Smooth muscle cell (in vitro differentiated cells): ENCODE measurements at regions not wholly inside any gene's neighbourhood (a gene's known extent, or its start where the extent isn't known, plus 50 kb on each side); places are given as distances from the start of the nearest gene placed in this dataset.

Experiments used
- DNase-seq: peaks from one replicate; lab custom pipeline; 2025; ENCODE audit not compliant: unreplicated experiment; lab: John Stamatoyannopoulos, UW
- H2AFZ ChIP-seq: fragments of 200-600 bp; sonication (generic); 2 replicates; pipeline ENCODE4 v1.6.0; 2016; ENCODE audit warnings: antibody characterized with exemption, low read depth, mild to moderate bottlenecking
- H3F3A ChIP-seq: fragments of 200-600 bp; sonication (generic); 2 replicates; pipeline ENCODE4 v1.6.0; 2017; ENCODE audit warnings: antibody characterized with exemption, low read depth
- H3K27ac ChIP-seq: fragments of 200-600 bp; sonication (generic); 2 replicates; pipeline ENCODE4 v1.5.1; 2016; ENCODE audit warnings: low read depth, mild to moderate bottlenecking
- H3K27me3 ChIP-seq: fragments of 200-600 bp; sonication (generic); 2 replicates; pipeline ENCODE4 v1.6.1; 2016; ENCODE audit warnings: low read depth, mild to moderate bottlenecking
- H3K36me3 ChIP-seq: fragments of 200-600 bp; sonication (generic); 2 replicates; pipeline ENCODE4 v1.5.1; 2016; ENCODE audit warnings: low read depth
- H3K4me1 ChIP-seq: fragments of 200-600 bp; sonication (generic); 2 replicates; pipeline ENCODE4 v1.5.1; 2016; ENCODE audit warnings: low read depth
- H3K4me2 ChIP-seq: fragments of 200-600 bp; sonication (generic); 2 replicates; pipeline ENCODE4 v1.6.0; 2016; ENCODE audit warnings: mild to moderate bottlenecking
- H3K4me3 ChIP-seq: fragments of 200-600 bp; sonication (generic); 2 replicates; pipeline ENCODE4 v1.5.1; 2016; ENCODE audit warnings: mild to moderate bottlenecking
- H3K79me2 ChIP-seq: fragments of 200-600 bp; sonication (generic); 2 replicates; pipeline ENCODE4 v1.6.0; 2016; ENCODE audit warnings: low read depth, mild to moderate bottlenecking
- H3K9ac ChIP-seq: fragments of 200-600 bp; sonication (generic); 2 replicates; pipeline ENCODE4 v1.6.0; 2016; ENCODE audit warnings: low read depth
- H3K9me3 ChIP-seq: fragments of 200-600 bp; sonication (generic); replicated peaks from 2 replicates; pipeline ENCODE4 v1.5.1; 2016; ENCODE audit warnings: low read depth
- H4K20me1 ChIP-seq: fragments of 200-600 bp; sonication (generic); 2 replicates; pipeline ENCODE4 v1.6.0; 2016; ENCODE audit warnings: low read depth
- WGBS: methylation state at CpG from one replicate; pipeline ENCODE4 v1.1.7; 2016; ENCODE audit warnings: low lambda C conversion rate; 5-methylcytosine and 5-hydroxymethylcytosine counted together
- TF ChIP-seq, protein P1 (sequence below): fragments of 200-600 bp; sonication (generic); IDR thresholded peaks from 2 replicates; pipeline ENCODE4 v1.5.1; 2017; ENCODE audit warnings: borderline replicate concordance, mild to moderate bottlenecking, antibody characterized with exemption; ENCODE audit not compliant: insufficient read depth, poor library complexity, severe bottlenecking

DNA sequence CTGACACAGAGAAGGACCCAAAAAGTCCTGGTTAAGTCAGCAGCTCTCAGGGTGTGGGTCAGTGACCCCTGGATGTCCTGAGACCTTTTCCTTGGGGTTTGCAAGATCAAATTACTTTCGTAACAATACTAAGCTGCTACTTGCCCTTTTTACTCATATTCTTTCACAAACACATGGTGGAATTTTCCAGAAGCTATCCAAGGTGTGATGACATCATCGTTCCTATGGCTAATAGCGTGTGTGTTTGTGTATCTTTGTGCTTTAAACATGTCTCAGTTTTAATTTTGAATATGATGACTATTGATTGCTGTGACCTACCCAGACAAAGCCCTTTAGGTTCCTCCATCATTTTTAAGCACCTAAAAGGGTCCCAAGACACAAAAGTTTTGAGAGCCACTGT, 176.2 kb downstream of the PHETA1 start:
- Histone ChIP-seq H4K20me1 (no peaks in the 10 kb centered on the region), H3K4me3 (no peak overlapping the region), H3F3A (no peaks in the 10 kb centered on the region), H3K4me2 (no peak overlapping the region), H3K9ac (no peak overlapping the region), H2AFZ (no peak overlapping the region), H3K27me3 (peaks cover 21% of the 10 kb centered on the region), H3K36me3 (no peaks in the 10 kb centered on the region), H3K79me2 (no peaks in the 10 kb centered on the region), H3K4me1 (no peaks in the 10 kb centered on the region), H3K27ac (no peak overlapping the region), H3K9me3 (no peaks in the 10 kb centered on the region)
- TF ChIP-seq, protein P1, sequence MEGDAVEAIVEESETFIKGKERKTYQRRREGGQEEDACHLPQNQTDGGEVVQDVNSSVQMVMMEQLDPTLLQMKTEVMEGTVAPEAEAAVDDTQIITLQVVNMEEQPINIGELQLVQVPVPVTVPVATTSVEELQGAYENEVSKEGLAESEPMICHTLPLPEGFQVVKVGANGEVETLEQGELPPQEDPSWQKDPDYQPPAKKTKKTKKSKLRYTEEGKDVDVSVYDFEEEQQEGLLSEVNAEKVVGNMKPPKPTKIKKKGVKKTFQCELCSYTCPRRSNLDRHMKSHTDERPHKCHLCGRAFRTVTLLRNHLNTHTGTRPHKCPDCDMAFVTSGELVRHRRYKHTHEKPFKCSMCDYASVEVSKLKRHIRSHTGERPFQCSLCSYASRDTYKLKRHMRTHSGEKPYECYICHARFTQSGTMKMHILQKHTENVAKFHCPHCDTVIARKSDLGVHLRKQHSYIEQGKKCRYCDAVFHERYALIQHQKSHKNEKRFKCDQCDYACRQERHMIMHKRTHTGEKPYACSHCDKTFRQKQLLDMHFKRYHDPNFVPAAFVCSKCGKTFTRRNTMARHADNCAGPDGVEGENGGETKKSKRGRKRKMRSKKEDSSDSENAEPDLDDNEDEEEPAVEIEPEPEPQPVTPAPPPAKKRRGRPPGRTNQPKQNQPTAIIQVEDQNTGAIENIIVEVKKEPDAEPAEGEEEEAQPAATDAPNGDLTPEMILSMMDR, result no peak
- DNase-seq, result no peak
- WGBS, result 78% methylated on average over 3 of the region's 3 CpGs

DNA sequence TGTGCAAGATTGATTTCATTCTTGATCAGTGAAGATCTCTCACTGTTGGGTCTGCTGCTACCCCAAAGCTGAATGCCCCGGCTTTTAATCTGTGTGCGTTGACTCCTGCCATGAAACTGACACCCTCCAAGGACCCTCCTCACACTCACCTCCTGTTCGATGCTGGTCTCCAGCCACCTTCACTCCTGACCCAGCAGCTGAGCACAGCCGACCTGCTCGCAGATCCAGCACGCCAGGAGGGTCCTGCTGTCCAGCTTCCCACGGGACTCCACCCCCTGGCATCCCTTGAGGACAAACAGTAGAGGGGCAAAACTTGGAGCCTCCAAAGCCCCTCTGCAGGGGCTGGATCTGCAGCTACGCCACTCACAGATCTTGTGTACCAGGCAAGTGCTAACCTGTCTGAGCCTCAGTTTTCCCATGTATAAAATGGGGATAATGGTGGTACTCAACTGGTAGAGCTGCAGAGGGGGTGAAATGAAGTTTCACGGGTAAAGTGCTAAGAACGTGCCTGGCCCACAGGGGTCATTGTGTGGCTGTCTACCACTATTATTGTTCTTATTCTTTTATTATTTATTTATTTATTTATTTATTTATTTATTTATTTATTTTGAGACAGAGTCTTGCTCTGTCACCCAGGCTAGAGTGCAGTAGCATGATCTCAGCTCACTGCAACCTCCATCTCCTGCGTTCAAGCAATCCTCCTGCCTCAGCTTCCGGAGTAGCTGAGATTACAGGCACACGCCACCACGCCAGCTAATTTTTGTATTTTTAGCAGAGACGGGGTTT, 178.0 kb downstream of the PHETA1 start:
- no peaks in the 10 kb centered on the region for H3K36me3 ChIP-seq
- peaks cover 13% of the 10 kb centered on the region for H3K27me3 ChIP-seq
- no peak overlapping the region for H3K9ac ChIP-seq
- WGBS, result 94% methylated on average over 15 of the region's 15 CpGs
- H3K4me3 ChIP-seq, result no peak overlapping the region
- H3K27ac ChIP-seq, result no peak overlapping the region
- H2AFZ ChIP-seq, result no peak overlapping the region
- H3K79me2 ChIP-seq, result no peaks in the 10 kb centered on the region
- H3K4me2 ChIP-seq, result no peak overlapping the region
- no peaks in the 10 kb centered on the region for H3F3A ChIP-seq
- H4K20me1 ChIP-seq, result no peaks in the 10 kb centered on the region
- DNase-seq, result no peak
- TF ChIP-seq, protein P1, result no peak
- H3K4me1 ChIP-seq, result no peaks in the 10 kb centered on the region
- no peaks in the 10 kb centered on the region for H3K9me3 ChIP-seq

DNA sequence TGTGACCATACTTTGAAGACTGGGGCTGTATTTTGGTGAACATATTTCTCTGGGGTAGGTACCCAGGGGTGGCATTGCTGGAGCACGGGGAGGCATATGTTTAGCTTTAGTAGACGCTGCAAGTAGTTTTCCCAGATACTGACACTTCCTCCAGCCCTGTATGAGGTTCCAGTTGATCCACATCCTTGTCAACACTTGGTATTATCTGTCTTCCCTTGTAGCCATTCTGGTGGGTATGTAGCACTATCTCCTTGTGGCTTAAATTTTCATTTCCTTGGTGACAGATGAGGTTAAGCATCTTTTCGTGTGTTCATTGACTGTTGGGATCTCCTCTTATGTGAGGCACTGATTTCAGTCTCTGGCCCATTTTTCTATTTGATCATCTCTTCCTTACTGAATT, 179.1 kb downstream of the PHETA1 start:
- Histone ChIP-seq H3K27me3 (peaks cover 9% of the 10 kb centered on the region), H3F3A (no peaks in the 10 kb centered on the region), H3K36me3 (no peaks in the 10 kb centered on the region), H3K27ac (no peak overlapping the region), H3K79me2 (no peaks in the 10 kb centered on the region), H3K9me3 (no peaks in the 10 kb centered on the region), H3K4me3 (no peak overlapping the region), H3K4me1 (no peaks in the 10 kb centered on the region), H3K4me2 (no peak overlapping the region), H3K9ac (no peak overlapping the region), H2AFZ (no peak overlapping the region), H4K20me1 (no peaks in the 10 kb centered on the region)
- no peak for DNase-seq
- TF ChIP-seq, protein P1, result no peak
- WGBS, result 88% methylated on average over 3 of the region's 3 CpGs

DNA sequence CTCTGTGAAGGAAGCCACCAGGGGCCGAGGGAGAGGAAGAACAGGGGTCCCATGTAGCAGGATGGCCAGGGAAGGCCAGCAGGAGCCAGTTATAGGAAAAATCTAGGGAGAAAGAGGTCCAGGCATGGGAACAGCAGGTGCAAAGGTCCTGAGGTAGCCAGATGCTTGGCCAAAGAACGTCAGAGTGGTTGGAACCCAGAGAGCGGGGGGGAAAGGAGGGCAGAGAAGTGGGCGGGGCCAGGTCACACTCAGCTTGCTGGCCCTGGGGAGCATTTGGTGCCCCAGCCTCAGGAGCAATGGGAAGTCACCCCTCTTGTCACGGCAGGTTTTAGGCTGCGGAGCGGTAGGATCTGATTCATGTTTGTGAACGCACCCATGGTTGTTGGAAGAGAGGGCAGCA, 180.5 kb downstream of the PHETA1 start:
- no peak for DNase-seq
- Histone ChIP-seq H3K4me2 (no peak overlapping the region), H2AFZ (no peak overlapping the region), H3K79me2 (no peaks in the 10 kb centered on the region), H3K4me3 (no peak overlapping the region), H4K20me1 (no peaks in the 10 kb centered on the region), H3K27me3 (peaks cover 7% of the 10 kb centered on the region), H3K9ac (no peak overlapping the region), H3K27ac (no peak overlapping the region), H3F3A (no peaks in the 10 kb centered on the region), H3K4me1 (no peaks in the 10 kb centered on the region), H3K9me3 (no peaks in the 10 kb centered on the region), H3K36me3 (no peaks in the 10 kb centered on the region)
- 88% methylated on average over 8 of the region's 8 CpGs for WGBS
- TF ChIP-seq, protein P1, result no peak
